ENCODE measurements at regions not wholly inside any gene's neighbourhood (a gene's known extent, or its start where the extent isn't known, plus 50 kb on each side); places are given as distances from the start of the nearest gene placed in this dataset.

- DNase-seq: peak; percentile 33
Observed at GRCh38 chr14:60349663-60350365, 100.8 kb downstream of the PPM1A start.

DNA sequence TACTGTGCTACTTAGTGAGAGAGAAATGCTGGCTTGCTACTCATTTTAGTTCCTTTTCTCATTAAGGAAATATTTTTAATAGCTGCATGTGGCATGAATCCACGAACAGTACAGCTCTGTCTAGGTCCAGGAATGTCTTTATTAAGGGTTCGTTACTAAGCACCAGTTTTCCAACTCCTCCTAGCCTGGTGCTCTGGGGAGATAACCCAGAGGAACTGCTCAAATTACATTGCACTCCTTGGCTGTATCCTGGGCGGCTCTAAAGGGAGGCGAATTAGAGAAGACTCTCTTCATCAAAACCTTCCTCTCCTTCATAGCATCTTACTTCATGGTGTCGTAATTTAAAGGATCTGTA is 101.3 kb downstream of the PPM1A start:
- no peak for DNase-seq

- no peak for DNase-seq
Observed at GRCh38 chr14:60353420-60353819, 104.4 kb downstream of the PPM1A start.

DNA sequence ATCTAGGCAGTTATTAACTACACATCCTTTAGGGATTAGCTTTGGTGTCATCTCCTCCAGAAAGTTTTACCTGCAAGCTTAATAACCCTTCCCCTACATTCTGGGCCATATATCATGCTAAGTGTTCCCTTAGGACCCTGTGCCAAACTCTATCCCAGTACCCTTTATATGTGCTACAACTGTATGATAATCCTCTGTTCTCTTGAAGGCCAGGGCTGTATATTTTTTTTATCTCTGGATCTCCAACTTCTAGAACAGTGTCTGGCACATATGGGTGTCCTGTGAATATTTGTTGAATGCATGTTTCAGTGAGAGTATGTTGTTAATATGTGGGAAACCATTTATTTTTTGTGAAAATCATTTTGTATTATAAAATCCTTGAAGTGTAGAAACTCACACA is 106.7 kb downstream of the PPM1A start:
- DNase-seq: no peak

DNA sequence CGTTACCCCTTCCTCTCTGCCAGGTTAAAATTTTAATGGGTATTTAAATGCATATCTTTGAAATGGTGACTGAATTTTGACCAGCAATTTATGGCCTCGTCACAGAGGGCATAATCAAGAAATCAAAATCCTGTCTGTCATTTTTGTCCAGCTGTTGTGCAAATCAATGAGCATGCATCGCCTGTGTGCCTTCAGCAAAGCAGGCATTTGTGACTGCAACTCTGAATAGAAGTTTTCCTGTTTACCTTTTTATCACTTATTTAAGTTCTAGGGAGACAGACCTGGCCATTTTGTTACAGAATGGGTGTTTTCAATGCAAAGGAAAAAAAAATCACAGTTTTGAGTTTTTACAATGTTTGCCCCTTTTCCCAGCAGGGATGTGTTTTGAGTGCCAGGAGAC is 107.4 kb downstream of the PPM1A start:
- no peak for DNase-seq

DNA sequence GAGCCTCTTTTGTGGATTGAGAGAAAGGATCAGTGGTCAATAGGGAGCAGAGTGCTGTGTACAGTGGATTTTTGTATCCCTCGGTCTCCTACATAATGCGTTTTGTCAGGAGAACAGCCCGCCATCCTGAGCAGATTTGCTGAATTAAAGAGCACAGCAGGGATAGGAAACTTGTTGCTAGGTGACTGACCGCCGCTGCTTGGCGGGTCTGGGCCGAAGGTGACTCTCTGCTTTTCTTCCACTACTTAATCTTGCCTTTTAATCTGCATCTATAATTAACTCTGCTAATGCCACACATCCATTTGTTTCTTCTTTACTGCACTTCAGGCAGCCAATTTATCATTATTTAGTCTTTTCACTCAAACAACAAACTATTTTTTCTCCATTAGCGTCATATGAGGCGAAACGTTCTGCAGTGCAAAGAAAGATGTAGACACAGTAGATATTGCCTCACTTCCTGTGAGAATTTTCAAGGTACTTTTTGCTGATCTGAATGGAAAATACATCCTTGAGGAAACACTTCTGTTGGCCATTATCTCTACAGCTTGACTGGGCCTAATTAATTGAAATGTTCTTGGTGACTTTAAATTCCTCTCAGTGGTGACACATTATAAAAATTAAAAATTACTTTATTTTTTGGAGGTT is 108.0 kb downstream of the PPM1A start:
- DNase-seq: no peak

DNA sequence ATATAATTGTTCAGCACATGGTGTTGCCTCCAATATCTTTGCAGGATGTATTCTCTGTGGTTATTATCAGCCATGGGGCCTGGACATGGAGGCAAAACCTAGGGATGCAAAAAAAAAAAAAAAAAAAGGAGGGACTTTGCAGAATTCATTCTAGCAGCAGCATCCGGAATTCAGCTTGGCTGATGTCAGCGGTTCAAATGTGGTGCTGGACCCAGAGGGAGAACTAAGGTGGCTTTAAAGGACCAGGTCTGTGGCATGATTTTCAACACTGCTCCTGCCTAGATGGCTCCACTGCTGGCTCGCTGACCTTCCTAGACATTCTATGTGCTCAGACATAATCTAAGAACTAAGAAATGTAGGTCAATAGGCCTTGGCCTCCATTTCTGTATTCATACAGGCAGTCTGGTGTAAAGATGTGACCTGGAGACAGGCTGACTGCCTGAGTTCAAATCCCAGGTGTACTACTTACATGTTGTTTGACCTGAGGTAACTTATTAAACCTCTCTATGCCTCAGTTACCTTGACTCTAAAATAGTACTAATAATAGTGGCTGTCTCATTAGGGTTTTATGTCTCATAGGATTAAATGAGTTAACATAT is 108.6 kb downstream of the PPM1A start:
- no peak for DNase-seq

DNA sequence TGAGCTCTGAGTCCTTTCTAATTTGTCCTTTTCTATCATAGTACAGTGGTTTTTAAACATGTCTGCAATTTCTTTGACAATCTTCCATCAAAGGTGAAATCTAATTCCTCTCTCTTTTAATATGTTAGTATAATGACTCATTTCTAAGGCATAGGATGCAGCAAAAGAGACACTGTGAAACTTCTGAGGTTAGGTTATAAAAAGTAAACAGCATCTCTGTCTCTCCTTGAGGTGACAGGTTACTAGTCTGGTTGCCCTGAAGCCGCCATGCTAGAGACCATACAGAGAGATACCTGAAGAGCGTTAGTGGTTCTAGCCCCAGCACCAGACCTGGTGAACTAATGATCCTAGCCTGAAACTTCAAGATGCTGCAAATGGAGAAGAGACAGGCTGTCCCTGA is 114.3 kb downstream of the PPM1A start:
- no peak for DNase-seq

DNA sequence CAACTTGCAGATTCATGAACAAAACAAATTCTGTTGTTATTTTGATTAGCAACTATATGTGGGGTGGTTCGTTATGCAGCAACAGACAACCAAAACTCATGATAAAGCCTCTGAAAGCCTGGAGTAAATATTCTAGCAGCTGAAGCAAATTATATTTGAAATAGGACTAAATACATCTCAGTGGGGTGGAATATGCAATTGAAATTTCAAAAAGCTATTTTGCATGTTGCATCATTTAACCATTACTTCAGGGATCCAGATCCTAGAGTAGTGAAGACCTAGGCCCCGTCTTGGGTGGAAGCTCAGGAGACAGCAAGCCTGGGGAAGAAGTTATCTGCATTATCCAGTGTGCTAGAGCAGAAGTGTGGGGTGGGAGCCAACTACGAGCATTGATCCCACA is 114.7 kb downstream of the PPM1A start:
- DNase-seq: no peak

GRCh38 chr14:60381909-60382308 is 104.0 kb downstream of the C14orf39 start:
- no peak for DNase-seq

All from fibroblast of skin of abdomen (primary cell).